H1 (cell line): ENCODE measurements at regions not wholly inside any gene's neighbourhood (a gene's known extent, or its start where the extent isn't known, plus 50 kb on each side); places are given as distances from the start of the nearest gene placed in this dataset.
A peak's percentile ranks its signal among the peaks of the same experiment; 100 is the strongest.

Source experiments
- CTCF ChIA-PET: fragments of 300-600 bp; sonication (Branson Sonifier 250); formaldehyde crosslinking; loops from one replicate; lab custom pipeline; 2021; ENCODE audit not compliant: partially characterized antibody; lab: Charles Lee
- POLR2A ChIA-PET: fragments of 300-600 bp; sonication (Branson Sonifier 250); formaldehyde crosslinking; loops from one replicate; lab custom pipeline; 2021; ENCODE audit warnings: inconsistent platforms; ENCODE audit not compliant: partially characterized antibody; lab: Charles Lee
- DNase-seq, 2 experiments: peaks; one replicate each; pipeline versions ENCODE4 v3.0.0 to v3.0.0-alpha.2; 2010 to 2022; ENCODE audit warnings: low spot score in 2 of 2, low read depth in 1 of 2, mixed read lengths in 1 of 2
- FAIRE-seq: peaks from 2 replicates; lab custom pipeline; 2011; peaks lifted over from hg19 to GRCh38; lab: Jason Lieb, UNC
- H2AFZ ChIP-seq: 2 replicates; pipeline ENCODE4 v1.8.1; 2012; ENCODE audit warnings: low read length, inconsistent platforms
- H2AK5ac ChIP-seq: 2 replicates; pipeline ENCODE4 v1.6.1; 2013; ENCODE audit warnings: low read depth, low read length
- H2BK120ac ChIP-seq: replicated peaks from 2 replicates; pipeline ENCODE3; 2013; ENCODE audit warnings: low read depth, low read length, inconsistent platforms
- H2BK12ac ChIP-seq: 2 replicates; pipeline ENCODE4 v1.6.1; 2013; ENCODE audit warnings: low read depth, low read length
- H2BK15ac ChIP-seq: 2 replicates; pipeline ENCODE4 v1.6.1; 2013; ENCODE audit warnings: low read length
- H2BK20ac ChIP-seq: 2 replicates; pipeline ENCODE4 v1.6.1; 2013; ENCODE audit warnings: low read length
- H2BK5ac ChIP-seq: 2 replicates; pipeline ENCODE4 v1.6.1; 2013; ENCODE audit warnings: low read depth, low read length
- H3K14ac ChIP-seq: 2 replicates; pipeline ENCODE4 v1.6.1; 2013; ENCODE audit warnings: inconsistent platforms; ENCODE audit not compliant: insufficient read length
- H3K18ac ChIP-seq: 2 replicates; pipeline ENCODE4 v1.6.1; 2013; ENCODE audit warnings: low read length; ENCODE audit errors: extremely low read depth
- H3K23ac ChIP-seq: 2 replicates; pipeline ENCODE4 v1.6.1; 2013; ENCODE audit warnings: inconsistent platforms; ENCODE audit not compliant: insufficient read length
- H3K23me2 ChIP-seq: 2 replicates; pipeline ENCODE4 v1.6.1; 2013; ENCODE audit warnings: low read depth, low read length
- H3K27ac ChIP-seq: 2 replicates; pipeline ENCODE4 v1.6.1; 2011; ENCODE audit warnings: low read depth, low read length, inconsistent platforms
- H3K27me3 ChIP-seq, 4 experiments: replicated peaks in 1 of 4; 1 replicate in 1 of 4; 2 replicates in 3 of 4; pipeline versions ENCODE4 v1.6.1 to v1.8.1; 2011 to 2013; ENCODE audit warnings: low read length in 3 of 4, mild to moderate bottlenecking in 3 of 4, inconsistent platforms in 2 of 4, mixed read lengths in 2 of 4, moderate library complexity in 1 of 4; ENCODE audit not compliant: control insufficient read depth in 3 of 4, insufficient read depth in 3 of 4; ENCODE audit errors: extremely low read depth in 1 of 4
- H3K36me3 ChIP-seq, 4 experiments: 2 replicates each; pipeline versions ENCODE4 v1.6.1 to v1.8.1; 2011 to 2013; ENCODE audit warnings: mild to moderate bottlenecking in 4 of 4, low read length in 3 of 4, moderate library complexity in 2 of 4, control low read depth in 1 of 4, inconsistent platforms in 1 of 4; ENCODE audit not compliant: insufficient read depth in 4 of 4, control insufficient read depth in 2 of 4
- H3K4ac ChIP-seq: replicated peaks from 2 replicates; pipeline ENCODE3; 2013; ENCODE audit warnings: low read length, low read depth, mixed read lengths, inconsistent platforms; ENCODE audit not compliant: insufficient read length
- H3K4me1 ChIP-seq, 4 experiments: replicated peaks in 1 of 4; 1 replicate in 1 of 4; 2 replicates in 3 of 4; pipeline versions ENCODE4 v1.6.1 to v1.8.1; 2011 to 2013; ENCODE audit warnings: low read length in 3 of 4, inconsistent platforms in 2 of 4, mixed read lengths in 1 of 4; ENCODE audit not compliant: insufficient read depth in 4 of 4, control insufficient read depth in 3 of 4
- H3K4me2 ChIP-seq, 2 experiments: 2 replicates each; pipeline versions ENCODE4 v1.6.1 to v1.8.1; 2011 to 2013; ENCODE audit warnings: low read depth in 2 of 2, low read length in 2 of 2, control low read depth in 1 of 2, inconsistent platforms in 1 of 2, mild to moderate bottlenecking in 1 of 2; ENCODE audit not compliant: insufficient read depth in 1 of 2
- H3K4me3 ChIP-seq, 4 experiments: fragments of 200-600, 300-600 bp in 1 of 4; sonication (generic), shearing (Covaris generic), sonication (Bioruptor Twin) in 1 of 4; 2 replicates each; pipeline versions ENCODE4 v1.5.1 to v1.8.1; 2011 to 2016; ENCODE audit warnings: low read length in 4 of 4, low read depth in 3 of 4, control low read depth in 2 of 4, inconsistent platforms in 2 of 4, mild to moderate bottlenecking in 2 of 4, mixed read lengths in 1 of 4, moderate library complexity in 1 of 4; ENCODE audit not compliant: insufficient read depth in 2 of 4; ENCODE audit errors: extremely low read depth in 1 of 4
- H3K56ac ChIP-seq: replicated peaks from 2 replicates; pipeline ENCODE3; 2013; ENCODE audit warnings: low read depth, mild to moderate bottlenecking, mixed read lengths, low read length, inconsistent platforms; ENCODE audit not compliant: insufficient read length
- H3K79me1 ChIP-seq: 2 replicates; pipeline ENCODE4 v1.6.1; 2013; ENCODE audit warnings: low read depth, low read length, control low read depth
- H3K79me2 ChIP-seq, 2 experiments: 2 replicates each; pipeline versions ENCODE4 v1.6.1 to v1.8.1; 2012 to 2013; ENCODE audit warnings: low read length in 2 of 2, mild to moderate bottlenecking in 2 of 2, inconsistent platforms in 1 of 2; ENCODE audit not compliant: insufficient read depth in 2 of 2, control insufficient read depth in 1 of 2
- H3K9ac ChIP-seq, 4 experiments: replicated peaks in 1 of 4; 1 replicate in 1 of 4; 2 replicates in 3 of 4; pipeline versions ENCODE4 v1.6.1 to v1.8.1; 2011 to 2013; ENCODE audit warnings: low read depth in 3 of 4, low read length in 3 of 4, control low read depth in 2 of 4, mild to moderate bottlenecking in 2 of 4, moderate library complexity in 2 of 4, inconsistent platforms in 1 of 4; ENCODE audit errors: extremely low read depth in 1 of 4
- H3K9me3 ChIP-seq, 2 experiments: 2 replicates each; pipeline versions ENCODE4 v1.6.1 to v1.8.1; 2012 to 2013; ENCODE audit warnings: mild to moderate bottlenecking in 2 of 2, moderate library complexity in 2 of 2, control low read depth in 1 of 2, inconsistent platforms in 1 of 2, low read depth in 1 of 2, low read length in 1 of 2, mixed read lengths in 1 of 2; ENCODE audit not compliant: insufficient read depth in 2 of 2
- H4K20me1 ChIP-seq, 2 experiments: replicated peaks in 1 of 2; 2 replicates each; pipeline versions ENCODE3 to v1.8.1; 2011 to 2013; ENCODE audit warnings: inconsistent platforms in 2 of 2, low read length in 2 of 2, mild to moderate bottlenecking in 1 of 2; ENCODE audit not compliant: insufficient read depth in 2 of 2, control insufficient read depth in 1 of 2
- H4K5ac ChIP-seq: 2 replicates; pipeline ENCODE4 v1.6.1; 2013; ENCODE audit warnings: low read length, low read depth, mixed read lengths, inconsistent platforms; ENCODE audit not compliant: insufficient read length
- H4K8ac ChIP-seq: 2 replicates; pipeline ENCODE4 v1.8.0; 2013; ENCODE audit warnings: mild to moderate bottlenecking, moderate library complexity, low read length, inconsistent platforms; ENCODE audit not compliant: insufficient read depth; ENCODE audit errors: extremely low read depth
- H4K91ac ChIP-seq: replicated peaks from 2 replicates; pipeline ENCODE3; 2013; ENCODE audit warnings: low read length, mixed read lengths, inconsistent platforms; ENCODE audit not compliant: insufficient read length
- CEBPB ChIP-seq: IDR thresholded peaks from 2 replicates; pipeline ENCODE4 v1.6.1; 2012; ENCODE audit warnings: low read depth, low read length
- KDM5A ChIP-seq: fragments of 200-600 bp; IDR thresholded peaks from 2 replicates; pipeline ENCODE4 v1.7.1; 2012; ENCODE audit warnings: mild to moderate bottlenecking, low read length, inconsistent platforms, mixed read lengths
- NANOG ChIP-seq: IDR thresholded peaks from 2 replicates; pipeline ENCODE4 v1.6.1; 2011; ENCODE audit warnings: low read length, low read depth, mild to moderate bottlenecking, inconsistent platforms; ENCODE audit not compliant: insufficient read depth, poor library complexity, severe bottlenecking
- WGBS, 2 experiments: shearing (Covaris generic) in 1 of 2; methylation state at CpG; one replicate each; pipeline versions ENCODE4 v1.1.6 to v1.1.7; 2013 to 2015; ENCODE audit warnings: low lambda C conversion rate in 2 of 2, mixed read lengths in 2 of 2, inconsistent platforms in 1 of 2, low coverage in 1 of 2, missing lambda C conversion rate in 1 of 2; ENCODE audit not compliant: insufficient replicate concordance in 2 of 2, insufficient coverage in 1 of 2, insufficient read length in 1 of 2; ENCODE audit errors: extremely low coverage in 1 of 2, missing lambda C conversion rate in 1 of 2; 5-methylcytosine and 5-hydroxymethylcytosine counted together

- H2BK15ac ChIP-seq = no peak overlapping the region
- POLR2A ChIA-PET = interaction anchor here (0.9 kb wide), 1 partner anchor 18 kb away, joined by 3 read pairs; no protein-coding TSS in a partner anchor
- no peak overlapping the region for H3K4me3 ChIP-seq
- H2AK5ac ChIP-seq = no peak overlapping the region
- no peak overlapping the region for H3K23ac ChIP-seq
- H3K9ac ChIP-seq = no peak overlapping the region
- WGBS, 2 experiments = 92% methylated on average over 1 of the region's 1 CpG; no CpG with 5 or more reads in 1 of the 2 experiments
- no peaks in the 10 kb centered on the region for H3K79me1 ChIP-seq
- no peak overlapping the region for H3K4ac ChIP-seq
- no peak overlapping the region for H4K8ac ChIP-seq
- no peaks in the 10 kb centered on the region for H3K23me2 ChIP-seq
- no peak overlapping the region for H3K27ac ChIP-seq
- no peak overlapping the region for H3K4me2 ChIP-seq
- no peak for TF ChIP-seq NANOG
- TF ChIP-seq CEBPB = no peak
- no peak for TF ChIP-seq KDM5A
- TF ChIP-seq, all 59 proteins: peak for 0
- no peak overlapping the region for H4K5ac ChIP-seq
- no peak overlapping the region for H3K18ac ChIP-seq
- H3K4me1 ChIP-seq = peaks cover 0 to 17% (median 12%) of the 10 kb centered on the region in 4 experiments; a peak in 5 of 7 replicates
- FAIRE-seq (no peak), DNase-seq (no peak)
- H3K79me2 ChIP-seq = no peaks in the 10 kb centered on the region
- H3K14ac ChIP-seq = no peak overlapping the region
- CTCF ChIA-PET = interaction anchor here (1.4 kb wide), 1 partner anchor 17 kb away, joined by 5 read pairs; no protein-coding TSS in a partner anchor
- H4K91ac ChIP-seq = no peak overlapping the region
- peak overlapping the region; percentile 41; the same call in 1 of the 2 replicates for H2BK12ac ChIP-seq
- no peaks in the 10 kb centered on the region for H3K9me3 ChIP-seq
- no peak overlapping the region; the same call in 1 of the 2 replicates for H2BK20ac ChIP-seq
- no peaks in the 10 kb centered on the region for H3K27me3 ChIP-seq
- H2BK120ac ChIP-seq = peak overlapping the region; percentile 62
- H3K36me3 ChIP-seq = no peaks in the 10 kb centered on the region
- no peak overlapping the region for H2AFZ ChIP-seq
- H2BK5ac ChIP-seq = no peak overlapping the region; the same call in 1 of the 2 replicates
- H3K56ac ChIP-seq = no peak overlapping the region
- H4K20me1 ChIP-seq = no peaks in the 10 kb centered on the region
Measured at GRCh38 chr10:52906046-52906445, 133.5 kb upstream of the MBL2 start.
